Liver (tissue), 8 donors: ENCODE measurements at regions not wholly inside any gene's neighbourhood (a gene's known extent, or its start where the extent isn't known, plus 50 kb on each side); places are given as distances from the start of the nearest gene placed in this dataset.

ENCODE experiments used
- DNase-seq: peaks from one replicate; pipeline ENCODE4 v3.0.0-alpha.2; 2017; ENCODE audit warnings: low spot score
- H3K27ac ChIP-seq, 2 donors: one replicate each; pipeline ENCODE4 v1.7.0; 2013; ENCODE audit warnings: inconsistent platforms in 2 of 2, low read length in 2 of 2, control low read depth in 1 of 2, low read depth in 1 of 2, mild to moderate bottlenecking in 1 of 2
- H3K27me3 ChIP-seq, 4 donors: one replicate each; pipeline versions ENCODE4 v1.6.1 to v1.7.0; 2013; ENCODE audit warnings: low read length in 3 of 4, inconsistent platforms in 1 of 4, mild to moderate bottlenecking in 1 of 4, moderate library complexity in 1 of 4; ENCODE audit not compliant: control insufficient read depth in 4 of 4, insufficient read depth in 4 of 4
- H3K36me3 ChIP-seq, 4 donors: one replicate each; pipeline versions ENCODE4 v1.6.1 to v1.7.0; 2013; ENCODE audit warnings: low read length in 3 of 4, mild to moderate bottlenecking in 3 of 4, low read depth in 1 of 4, moderate library complexity in 1 of 4; ENCODE audit not compliant: control insufficient read depth in 4 of 4, insufficient read depth in 3 of 4
- H3K4me1 ChIP-seq, 4 donors: one replicate each; pipeline versions ENCODE4 v1.6.1 to v1.7.0; 2013; ENCODE audit warnings: low read length in 3 of 4, mild to moderate bottlenecking in 3 of 4, moderate library complexity in 1 of 4; ENCODE audit not compliant: control insufficient read depth in 4 of 4, insufficient read depth in 4 of 4
- H3K4me3 ChIP-seq, 3 donors: one replicate each; pipeline versions ENCODE4 v1.6.1 to v1.7.0; 2013; ENCODE audit warnings: low read length in 3 of 3, control low read depth in 1 of 3, low read depth in 1 of 3, mild to moderate bottlenecking in 1 of 3
- H3K9ac ChIP-seq, 2 donors: one replicate each; pipeline ENCODE4 v1.7.0; 2013; ENCODE audit warnings: low read length in 2 of 2, mild to moderate bottlenecking in 2 of 2, moderate library complexity in 2 of 2, control low read depth in 1 of 2, low read depth in 1 of 2
- H3K9me3 ChIP-seq, 4 donors: one replicate each; pipeline versions ENCODE4 v1.6.1 to v1.7.0; 2013; ENCODE audit warnings: low read length in 3 of 4; ENCODE audit not compliant: control insufficient read depth in 4 of 4
- ATF3 ChIP-seq: IDR thresholded peaks from 2 replicates; pipeline ENCODE4 v1.6.1; 2016; ENCODE audit warnings: antibody characterized with exemption
- EGR1 ChIP-seq, 2 donors: IDR thresholded peaks; 2 replicates each; pipeline ENCODE4 v1.6.1; 2016 to 2018; ENCODE audit warnings: antibody characterized with exemption in 2 of 2, low read depth in 2 of 2
- FOXA1 ChIP-seq: IDR thresholded peaks from 2 replicates; pipeline ENCODE4 v1.6.1; 2016; ENCODE audit warnings: antibody characterized with exemption
- FOXA2 ChIP-seq: IDR thresholded peaks from 2 replicates; pipeline ENCODE4 v1.6.1; 2016; ENCODE audit warnings: antibody characterized with exemption
- GABPA ChIP-seq, 2 donors: IDR thresholded peaks in 1 of 2; conservative IDR thresholded peaks in 1 of 2; 2 replicates each; pipeline ENCODE4 v1.6.1; 2016; ENCODE audit warnings: antibody characterized with exemption in 2 of 2, mild to moderate bottlenecking in 1 of 2, moderate library complexity in 1 of 2
- HNF4A ChIP-seq, 2 donors: conservative IDR thresholded peaks; 2 replicates each; pipeline ENCODE4 v1.6.1; 2016; ENCODE audit warnings: antibody characterized with exemption in 2 of 2, mild to moderate bottlenecking in 2 of 2
- HNF4G ChIP-seq: IDR thresholded peaks from 2 replicates; pipeline ENCODE4 v1.6.1; 2016; ENCODE audit warnings: antibody characterized with exemption
- JUND ChIP-seq, 2 donors: IDR thresholded peaks; 2 replicates each; pipeline ENCODE4 v1.6.1; 2016; ENCODE audit warnings: antibody characterized with exemption in 2 of 2
- NR2F2 ChIP-seq: IDR thresholded peaks from 2 replicates; pipeline ENCODE4 v1.6.1; 2016; ENCODE audit warnings: antibody characterized with exemption
- RAD21 ChIP-seq, 2 donors: IDR thresholded peaks; 2 replicates each; pipeline ENCODE4 v1.6.1; 2016; ENCODE audit warnings: antibody characterized with exemption in 2 of 2, mild to moderate bottlenecking in 2 of 2
- REST ChIP-seq: IDR thresholded peaks from 2 replicates; pipeline ENCODE4 v1.6.1; 2016; ENCODE audit warnings: antibody characterized with exemption, mild to moderate bottlenecking
- RXRA ChIP-seq, 2 donors: IDR thresholded peaks; 2 replicates each; pipeline ENCODE4 v1.6.1; 2017 to 2018; ENCODE audit warnings: antibody characterized with exemption in 2 of 2, mild to moderate bottlenecking in 1 of 2
- SP1 ChIP-seq: IDR thresholded peaks from 2 replicates; pipeline ENCODE4 v1.6.1; 2018; ENCODE audit warnings: antibody characterized with exemption, mild to moderate bottlenecking
- TAF1 ChIP-seq: conservative IDR thresholded peaks from 2 replicates; pipeline ENCODE4 v1.6.1; 2016; ENCODE audit warnings: antibody characterized with exemption, mild to moderate bottlenecking
- YY1 ChIP-seq: IDR thresholded peaks from 2 replicates; pipeline ENCODE4 v1.6.1; 2016; ENCODE audit warnings: antibody characterized with exemption, mild to moderate bottlenecking
- WGBS: extraction: QIAGEN DNeasy Blood & Tissue Kit; methylation state at CpG from one replicate; pipeline ENCODE4 v1.1.7; 2013; 5-methylcytosine and 5-hydroxymethylcytosine counted together
- TF ChIP-seq, protein P1 (sequence below): IDR thresholded peaks from 2 replicates; pipeline ENCODE4 v1.6.1; 2016; ENCODE audit warnings: antibody characterized with exemption
- TF ChIP-seq, protein P2 (sequence below): IDR thresholded peaks from 2 replicates; pipeline ENCODE4 v1.6.1; 2016; ENCODE audit warnings: antibody characterized with exemption
- TF ChIP-seq, protein P3 (sequence below): fragments of 150-350 bp; IDR thresholded peaks from 2 replicates; pipeline ENCODE4 v1.5.1; 2017; ENCODE audit warnings: improper control_type of control experiment, low read depth, low read length; ENCODE audit not compliant: missing input control
- donor health status: healthy.
- donor health status: healthy.
- donor health status: healthy.
- donor health status: healthy.
- donor health status: healthy.

- no peak overlapping the region for H3K4me3 ChIP-seq
- no peaks in the 10 kb centered on the region for H3K36me3 ChIP-seq
- H3K9me3 ChIP-seq: no peaks in the 10 kb centered on the region
- 71% methylated on average over 1 of the region's 1 CpG for WGBS
- no peak overlapping the region for H3K9ac ChIP-seq
- TF ChIP-seq, protein P1, sequence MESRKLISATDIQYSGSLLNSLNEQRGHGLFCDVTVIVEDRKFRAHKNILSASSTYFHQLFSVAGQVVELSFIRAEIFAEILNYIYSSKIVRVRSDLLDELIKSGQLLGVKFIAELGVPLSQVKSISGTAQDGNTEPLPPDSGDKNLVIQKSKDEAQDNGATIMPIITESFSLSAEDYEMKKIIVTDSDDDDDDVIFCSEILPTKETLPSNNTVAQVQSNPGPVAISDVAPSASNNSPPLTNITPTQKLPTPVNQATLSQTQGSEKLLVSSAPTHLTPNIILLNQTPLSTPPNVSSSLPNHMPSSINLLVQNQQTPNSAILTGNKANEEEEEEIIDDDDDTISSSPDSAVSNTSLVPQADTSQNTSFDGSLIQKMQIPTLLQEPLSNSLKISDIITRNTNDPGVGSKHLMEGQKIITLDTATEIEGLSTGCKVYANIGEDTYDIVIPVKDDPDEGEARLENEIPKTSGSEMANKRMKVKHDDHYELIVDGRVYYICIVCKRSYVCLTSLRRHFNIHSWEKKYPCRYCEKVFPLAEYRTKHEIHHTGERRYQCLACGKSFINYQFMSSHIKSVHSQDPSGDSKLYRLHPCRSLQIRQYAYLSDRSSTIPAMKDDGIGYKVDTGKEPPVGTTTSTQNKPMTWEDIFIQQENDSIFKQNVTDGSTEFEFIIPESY: no peak
- TF ChIP-seq HNF4A (conservative IDR thresholded peaks at IDR 0.05) (no peak), FOXA1 (no peak), TAF1 (no peak), RXRA (IDR thresholded peaks at IDR 0.05) (no peak), JUND (IDR thresholded peaks at IDR 0.05) (no peak), EGR1 (IDR thresholded peaks at IDR 0.05; ENCODE audit: low read depth in 2 of 2) (no peak), RAD21 (IDR thresholded peaks at IDR 0.05) (no peak), ATF3 (no peak), REST (no peak), FOXA2 (no peak), NR2F2 (no peak), SP1 (no peak), HNF4G (no peak), YY1 (no peak), GABPA (IDR thresholded peaks at IDR 0.05 in 1 of 2, conservative IDR thresholded peaks at IDR 0.05 in 1 of 2) (no peak)
- TF ChIP-seq, protein P2, sequence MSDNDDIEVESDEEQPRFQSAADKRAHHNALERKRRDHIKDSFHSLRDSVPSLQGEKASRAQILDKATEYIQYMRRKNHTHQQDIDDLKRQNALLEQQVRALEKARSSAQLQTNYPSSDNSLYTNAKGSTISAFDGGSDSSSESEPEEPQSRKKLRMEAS: no peak
- TF ChIP-seq, protein P3, sequence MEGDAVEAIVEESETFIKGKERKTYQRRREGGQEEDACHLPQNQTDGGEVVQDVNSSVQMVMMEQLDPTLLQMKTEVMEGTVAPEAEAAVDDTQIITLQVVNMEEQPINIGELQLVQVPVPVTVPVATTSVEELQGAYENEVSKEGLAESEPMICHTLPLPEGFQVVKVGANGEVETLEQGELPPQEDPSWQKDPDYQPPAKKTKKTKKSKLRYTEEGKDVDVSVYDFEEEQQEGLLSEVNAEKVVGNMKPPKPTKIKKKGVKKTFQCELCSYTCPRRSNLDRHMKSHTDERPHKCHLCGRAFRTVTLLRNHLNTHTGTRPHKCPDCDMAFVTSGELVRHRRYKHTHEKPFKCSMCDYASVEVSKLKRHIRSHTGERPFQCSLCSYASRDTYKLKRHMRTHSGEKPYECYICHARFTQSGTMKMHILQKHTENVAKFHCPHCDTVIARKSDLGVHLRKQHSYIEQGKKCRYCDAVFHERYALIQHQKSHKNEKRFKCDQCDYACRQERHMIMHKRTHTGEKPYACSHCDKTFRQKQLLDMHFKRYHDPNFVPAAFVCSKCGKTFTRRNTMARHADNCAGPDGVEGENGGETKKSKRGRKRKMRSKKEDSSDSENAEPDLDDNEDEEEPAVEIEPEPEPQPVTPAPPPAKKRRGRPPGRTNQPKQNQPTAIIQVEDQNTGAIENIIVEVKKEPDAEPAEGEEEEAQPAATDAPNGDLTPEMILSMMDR: no peak
- no peaks in the 10 kb centered on the region for H3K27me3 ChIP-seq
- DNase-seq: no peak
- no peak overlapping the region for H3K27ac ChIP-seq
- no peaks in the 10 kb centered on the region for H3K4me1 ChIP-seq
Measured at GRCh38 chr1:191970116-191970515, 188.1 kb upstream of the RGS18 start.
